K562 (cell line): ENCODE measurements at regions not wholly inside any gene's neighbourhood (a gene's known extent, or its start where the extent isn't known, plus 50 kb on each side); places are given as distances from the start of the nearest gene placed in this dataset.

ENCODE experiments used
- ATF7 ChIP-seq: fragments of 450-650 bp; IDR thresholded peaks from 2 replicates; pipeline ENCODE4 v1.7.1; 2014; ENCODE audit warnings: mild to moderate bottlenecking, moderate library complexity
- CTCF ChIP-seq, 3 experiments: IDR thresholded peaks in 2 of 3; conservative IDR thresholded peaks in 1 of 3; 2 replicates each; pipeline ENCODE4 v1.5.1; 2011 to 2012; ENCODE audit warnings: low read length in 3 of 3, mild to moderate bottlenecking in 3 of 3, control low read depth in 2 of 3, improper control_type of control experiment in 1 of 3, inconsistent platforms in 1 of 3, low read depth in 1 of 3, mixed read lengths in 1 of 3, moderate library complexity in 1 of 3; ENCODE audit not compliant: insufficient read depth in 2 of 3
- E2F6 ChIP-seq, 2 experiments: IDR thresholded peaks; 2 replicates each; pipeline ENCODE4 v1.6.1; 2011; ENCODE audit warnings: borderline replicate concordance in 1 of 2, control low read depth in 1 of 2, low read depth in 1 of 2, low read length in 1 of 2, mild to moderate bottlenecking in 1 of 2, mixed read lengths in 1 of 2, moderate library complexity in 1 of 2; ENCODE audit not compliant: insufficient read depth in 1 of 2, insufficient read length in 1 of 2, poor library complexity in 1 of 2, severe bottlenecking in 1 of 2; ENCODE audit errors: extremely low read depth in 1 of 2
- HNRNPLL ChIP-seq: fragments of 200-400 bp; formaldehyde crosslinking; IDR thresholded peaks from 2 replicates; pipeline ENCODE4 v1.6.1; 2017; ENCODE audit warnings: low read length, low read depth, mild to moderate bottlenecking; ENCODE audit not compliant: poor library complexity, severe bottlenecking
- IRF2 ChIP-seq: sonication (generic); formaldehyde crosslinking; IDR thresholded peaks from 2 replicates; pipeline ENCODE4 v1.8.1; 2022; ENCODE audit warnings: mild to moderate bottlenecking, missing genetic modification reagents
- JUNB ChIP-seq: fragments of 450-650 bp; formaldehyde crosslinking; conservative IDR thresholded peaks from 2 replicates; pipeline ENCODE4 v1.4.0; 2020; ENCODE audit warnings: mild to moderate bottlenecking
- MEIS2 ChIP-seq: fragments of 450-650 bp; IDR thresholded peaks from 2 replicates; pipeline ENCODE4 v1.6.1; 2014; ENCODE audit warnings: mild to moderate bottlenecking; ENCODE audit not compliant: partially characterized antibody
- TFAM ChIP-seq: fragments of 250-450 bp; sonication (Bioruptor Pico); conservative IDR thresholded peaks from 2 replicates; pipeline ENCODE4 v1.5.0; 2021; ENCODE audit warnings: mild to moderate bottlenecking, moderate library complexity
- ZNF263 ChIP-seq: sonication (generic); formaldehyde crosslinking; IDR thresholded peaks from 2 replicates; pipeline ENCODE4 v1.8.0; 2022; ENCODE audit warnings: mild to moderate bottlenecking, missing genetic modification reagents, borderline replicate concordance

- TF ChIP-seq ATF7, result no peak
- TF ChIP-seq IRF2 (CRISPR knock-in tag), result no peak
- TF ChIP-seq JUNB (CRISPR knock-in tag), result no peak
- no peak for TF ChIP-seq E2F6 (IDR thresholded peaks at IDR 0.05; ENCODE audit: borderline replicate concordance in 1 of 2, extremely low read depth in 1 of 2, insufficient read depth in 1 of 2, insufficient read length in 1 of 2, low read depth in 1 of 2, low read length in 1 of 2, poor library complexity in 1 of 2, severe bottlenecking in 1 of 2)
- TF ChIP-seq HNRNPLL, result no peak
- no peak for TF ChIP-seq MEIS2
- no peak for TF ChIP-seq ZNF263 (CRISPR knock-in tag)
- TF ChIP-seq CTCF (IDR thresholded peaks at IDR 0.05 in 2 of 3, conservative IDR thresholded peaks at IDR 0.05 in 1 of 3; ENCODE audit: insufficient read depth in 2 of 3, low read depth in 1 of 3, low read length in 3 of 3), result no peak
- TF ChIP-seq TFAM (CRISPR knock-in tag), result no peak
These were observed 779.5 kb downstream of the NTRK3 start for GRCh38 chr15:87477026-87477425.
